ENCODE measurements at regions not wholly inside any gene's neighbourhood (a gene's known extent, or its start where the extent isn't known, plus 50 kb on each side); places are given as distances from the start of the nearest gene placed in this dataset.
"Not testable (repeated sequence)": the region's sequence is repeated elsewhere in the genome, so short reads cannot be mapped to it uniquely, and the experiment has no call there.

GRCh38 chr13:61214551-61214950, 201.1 kb downstream of the PCDH20 start:
- DNase-seq: no peak

DNA sequence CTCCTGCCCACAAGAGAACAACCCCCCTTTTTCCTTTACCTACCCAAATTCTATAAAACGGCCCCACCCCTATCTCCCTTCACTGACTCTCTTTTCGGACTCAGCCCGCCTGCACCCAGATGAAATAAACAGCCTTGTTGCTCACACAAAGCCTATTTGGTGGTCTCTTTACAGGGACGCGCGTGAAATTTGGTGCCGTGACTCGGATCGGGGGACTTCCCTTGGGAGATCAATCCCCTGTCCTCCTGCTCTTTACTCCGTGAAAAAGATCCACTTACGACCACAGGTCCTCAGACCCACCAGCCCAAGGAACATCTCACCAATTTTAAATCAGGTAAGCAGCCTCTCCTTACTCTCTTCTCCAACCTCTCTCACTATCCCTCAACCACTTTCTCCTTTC, 209.8 kb downstream of the PCDH20 start:
- not testable (repeated sequence) for DNase-seq

GRCh38 chr13:61204025-61204424, 211.6 kb downstream of the PCDH20 start:
- no peak for DNase-seq

- no peak for DNase-seq
These were observed 213.6 kb downstream of the PCDH20 start for GRCh38 chr13:61202042-61202441.

DNA sequence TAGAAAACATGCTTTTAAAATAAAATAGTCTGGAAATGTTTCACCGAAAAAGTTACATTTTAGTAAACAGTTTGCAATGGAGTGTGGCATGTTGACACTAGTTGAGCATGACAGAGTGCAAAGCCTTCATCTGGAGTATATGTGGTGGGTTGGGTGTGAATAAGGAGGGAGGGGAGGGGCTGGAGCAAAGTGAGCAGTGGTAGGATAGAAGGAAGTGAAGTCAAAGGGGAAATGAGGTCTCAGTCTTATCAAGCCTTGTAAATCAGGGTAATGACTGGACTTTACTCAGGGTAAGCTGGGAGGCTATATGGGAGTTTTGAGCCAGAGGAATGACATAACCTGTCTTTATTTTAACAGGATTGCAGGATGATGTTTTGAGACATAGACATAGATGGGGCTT, 222.8 kb downstream of the PCDH20 start:
- DNase-seq: no peak

GRCh38 chr13:61188057-61188456, 227.6 kb downstream of the PCDH20 start:
- no peak for DNase-seq

- DNase-seq: no peak
These were observed 228.2 kb downstream of the PCDH20 start for GRCh38 chr13:61187471-61187870.

GRCh38 chr13:61183670-61184069, 232.0 kb downstream of the PCDH20 start:
- DNase-seq: no peak

- DNase-seq: no peak
These were observed 235.4 kb downstream of the PCDH20 start for GRCh38 chr13:61180234-61180633.

GRCh38 chr13:61179741-61180140, 235.9 kb downstream of the PCDH20 start:
- DNase-seq: no peak

- no peak for DNase-seq
These were observed 244.8 kb downstream of the PCDH20 start for GRCh38 chr13:61170856-61171255.

- DNase-seq: no peak
These were observed 253.0 kb downstream of the PCDH20 start for GRCh38 chr13:61162636-61163035.

DNA sequence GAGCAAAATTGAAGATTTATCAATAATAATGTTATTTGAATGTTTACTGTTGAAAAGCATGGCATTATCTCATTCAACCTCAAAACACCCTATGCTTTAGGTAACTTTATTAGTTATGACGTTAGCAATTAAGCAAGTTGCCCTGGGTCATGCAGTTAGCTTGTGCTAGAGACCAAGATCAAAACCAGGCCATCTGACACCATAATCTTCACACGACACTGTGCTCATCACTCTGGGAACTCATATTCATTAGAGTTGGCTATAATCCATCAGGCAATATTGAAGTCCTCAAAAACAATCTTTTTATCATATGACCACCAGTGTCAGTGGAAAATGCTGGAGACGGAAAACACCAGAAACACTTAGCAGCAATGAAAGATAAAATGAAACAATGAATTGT, 253.5 kb downstream of the PCDH20 start:
- no peak for DNase-seq

DNA sequence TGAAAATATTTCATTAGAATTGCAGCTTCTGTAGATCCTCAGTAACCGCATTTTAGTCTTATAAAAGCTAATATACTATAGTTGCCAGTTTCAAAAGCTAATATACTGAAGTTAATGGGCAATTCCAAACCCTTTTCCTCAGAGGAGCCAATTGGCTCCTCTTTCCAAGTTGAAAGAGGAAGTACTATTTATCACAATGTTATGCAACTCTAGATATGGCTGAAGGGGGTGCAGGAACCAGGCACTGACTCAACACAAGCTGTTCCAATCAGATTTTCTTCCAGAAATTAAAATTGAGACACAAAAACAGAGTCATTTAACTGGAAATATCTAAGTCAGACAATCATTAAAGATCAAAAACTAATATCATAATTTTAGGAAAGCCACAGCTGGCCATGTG, 258.9 kb downstream of the PCDH20 start:
- no peak for DNase-seq

DNA sequence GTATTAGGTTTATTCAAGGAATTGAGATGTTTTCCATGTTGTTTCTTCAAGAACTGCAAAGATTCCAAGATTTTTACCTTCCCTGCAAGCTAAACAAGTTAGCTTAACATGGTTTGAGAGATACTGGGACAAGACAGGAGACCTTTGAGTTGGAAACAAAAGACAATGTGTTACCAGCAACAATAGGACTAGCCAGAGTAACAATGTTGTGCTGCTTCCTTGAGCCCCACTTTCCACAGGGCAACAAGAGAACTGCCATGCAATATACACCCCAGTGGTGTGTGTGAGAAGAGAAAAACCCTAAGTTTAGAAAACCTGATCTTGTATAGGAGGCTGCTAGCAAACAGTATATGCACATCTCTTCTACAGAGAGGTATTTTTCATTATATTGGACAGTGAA, 264.6 kb downstream of the PCDH20 start:
- no peak for DNase-seq

- no peak for DNase-seq
These were observed 266.3 kb downstream of the PCDH20 start for GRCh38 chr13:61149331-61149730.

DNA sequence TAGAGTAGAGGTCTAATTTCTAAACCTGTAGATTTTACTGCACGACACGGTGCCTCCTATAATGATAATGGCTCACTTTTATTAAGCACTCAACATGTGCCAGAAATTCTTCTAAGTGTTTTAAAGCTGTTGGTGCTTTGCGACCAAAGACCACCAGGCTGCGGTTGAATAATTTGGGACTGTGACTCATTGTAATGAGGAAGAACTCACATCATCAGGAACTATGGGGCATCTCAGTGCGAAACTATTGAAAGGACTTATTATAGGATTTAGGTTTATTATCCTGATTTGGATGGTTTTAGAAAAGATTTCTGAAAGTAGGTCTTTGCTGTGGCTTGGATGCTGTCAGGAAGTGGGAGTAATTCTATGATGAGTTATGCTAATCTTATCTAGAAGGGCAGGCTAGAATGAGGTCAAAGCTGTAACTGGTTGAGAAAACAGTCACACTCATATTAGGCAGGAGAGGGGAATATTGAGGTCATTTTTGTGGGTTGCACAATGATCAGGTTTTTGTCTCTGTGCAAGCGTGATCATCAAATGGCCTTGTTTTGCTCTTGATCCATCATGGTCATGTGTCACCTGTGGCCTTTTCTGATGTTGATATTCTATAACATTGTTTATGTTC, 266.8 kb downstream of the PCDH20 start:
- DNase-seq: no peak

DNA sequence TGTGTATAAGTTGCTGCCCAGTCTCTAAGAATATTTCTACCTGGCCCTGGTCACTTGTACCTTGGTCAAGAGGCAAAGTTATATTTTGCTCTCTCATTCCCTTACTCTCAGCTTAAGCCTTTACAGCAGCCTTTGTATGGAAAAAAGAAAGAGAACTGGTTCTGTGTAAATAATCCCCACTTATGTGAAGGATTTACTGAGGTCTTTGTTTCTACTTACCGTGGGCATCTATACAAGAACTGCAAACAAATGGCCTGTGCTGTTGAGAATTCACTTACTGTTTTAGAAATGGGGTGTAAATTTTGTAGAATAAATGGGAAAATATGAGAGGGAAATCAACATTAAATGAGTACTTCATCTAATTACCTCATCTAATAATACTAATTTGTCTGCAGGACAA, 267.4 kb downstream of the PCDH20 start:
- no peak for DNase-seq

GRCh38 chr13:61146571-61146970, 269.1 kb downstream of the PCDH20 start:
- DNase-seq: no peak

DNA sequence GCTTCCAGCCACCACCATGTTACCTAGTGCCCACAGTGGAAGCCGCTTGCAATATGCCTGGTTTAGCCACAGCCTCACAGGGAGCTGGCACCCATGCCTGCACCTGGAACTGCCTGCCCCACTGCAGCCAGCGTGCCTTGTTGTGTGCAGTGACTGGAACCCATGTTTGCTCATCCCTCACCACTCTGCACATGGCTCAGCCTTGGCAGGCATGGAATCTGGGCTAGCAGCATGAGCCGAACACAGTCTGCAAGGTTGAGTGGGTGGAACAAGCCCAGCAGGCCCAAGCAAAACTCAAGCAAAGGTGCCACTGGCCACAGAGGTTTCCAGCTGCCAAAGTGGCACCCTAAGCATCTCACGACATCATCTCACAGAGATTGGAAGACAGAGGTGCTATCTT, 269.5 kb downstream of the PCDH20 start:
- DNase-seq: no peak

GRCh38 chr13:61144834-61145593, 270.6 kb downstream of the PCDH20 start:
- DNase-seq: no peak

GRCh38 chr13:61144301-61144700, 271.3 kb downstream of the PCDH20 start:
- no peak for DNase-seq

- no peak for DNase-seq
These were observed 273.1 kb downstream of the PCDH20 start for GRCh38 chr13:61142506-61142905.

- no peak for DNase-seq
These were observed 276.8 kb downstream of the PCDH20 start for GRCh38 chr13:61138857-61139256.

GRCh38 chr13:61136515-61136914, 279.1 kb downstream of the PCDH20 start:
- DNase-seq: no peak
